Endothelial cell of umbilical vein (primary cell): ENCODE measurements at regions not wholly inside any gene's neighbourhood (a gene's known extent, or its start where the extent isn't known, plus 50 kb on each side); places are given as distances from the start of the nearest gene placed in this dataset.

Experiments
- BruUV-seq: library from RNA; stranded (reverse); fragments of 400-500 nt; replicated peaks from 2 replicates; lab custom pipeline; 2021; lab: Mats Ljungman, UMichigan
- CTCF ChIA-PET: fragments of 300-600, 350-600 bp; sonication (Branson Sonifier 250); formaldehyde crosslinking; loops from one replicate; lab custom pipeline; 2021; ENCODE audit warnings: antibody characterized with exemption, inconsistent platforms; lab: Charles Lee
- POLR2A ChIA-PET: fragments of 300-600, 350-600 bp; sonication (Branson Sonifier 250); formaldehyde crosslinking; loops from one replicate; lab custom pipeline; 2021; ENCODE audit warnings: antibody characterized with exemption, inconsistent platforms; lab: Charles Lee
- DNase-seq: peaks from one replicate; pipeline ENCODE4 v3.0.0-alpha.2; 2011; ENCODE audit warnings: low read depth, low spot score
- FAIRE-seq: peaks from 2 replicates; lab custom pipeline; 2011; peaks lifted over from hg19 to GRCh38; lab: Jason Lieb, UNC
- H2AFZ ChIP-seq: 2 replicates; pipeline ENCODE4 v1.6.0; 2012; ENCODE audit warnings: low read depth, low read length, control low read depth, inconsistent platforms
- H3K27ac ChIP-seq: 2 replicates; pipeline ENCODE4 v1.5.1; 2011; ENCODE audit warnings: low read depth, mild to moderate bottlenecking, control low read depth, low read length, moderate library complexity; ENCODE audit not compliant: insufficient read depth
- H3K27me3 ChIP-seq, 2 experiments: 2 replicates each; pipeline versions ENCODE4 v1.6.0 to v1.6.1; 2011; ENCODE audit warnings: low read length in 2 of 2, mixed read lengths in 1 of 2; ENCODE audit not compliant: control insufficient read depth in 2 of 2, insufficient read depth in 2 of 2
- H3K36me3 ChIP-seq, 2 experiments: 2 replicates in 1 of 2; 3 replicates in 1 of 2; pipeline ENCODE4 v1.5.1; 2011; ENCODE audit warnings: low read length in 2 of 2, mild to moderate bottlenecking in 1 of 2, moderate library complexity in 1 of 2; ENCODE audit not compliant: control insufficient read depth in 2 of 2, insufficient read depth in 2 of 2; ENCODE audit errors: extremely low read depth in 1 of 2
- H3K4me1 ChIP-seq: 3 replicates; pipeline ENCODE4 v1.5.1; 2011; ENCODE audit warnings: mild to moderate bottlenecking, low read length; ENCODE audit not compliant: control insufficient read depth, insufficient read depth; ENCODE audit errors: extremely low read depth
- H3K4me2 ChIP-seq: 2 replicates; pipeline ENCODE4 v1.6.1; 2011; ENCODE audit warnings: low read length, control low read depth, mixed read lengths; ENCODE audit not compliant: insufficient read depth
- H3K4me3 ChIP-seq, 3 experiments: fragments of 200-600 bp in 1 of 3; sonication (generic), shearing (Covaris generic) in 1 of 3; replicated peaks in 1 of 3; 2 replicates each; pipeline ENCODE4 v1.5.1; 2011 to 2016; ENCODE audit warnings: control low read depth in 3 of 3, low read length in 3 of 3, mild to moderate bottlenecking in 2 of 3, inconsistent platforms in 1 of 3, low read depth in 1 of 3, moderate library complexity in 1 of 3; ENCODE audit not compliant: insufficient read depth in 1 of 3
- H3K79me2 ChIP-seq: 2 replicates; pipeline ENCODE4 v1.6.0; 2012; ENCODE audit warnings: low read length, inconsistent platforms; ENCODE audit not compliant: control insufficient read depth, insufficient read depth
- H3K9ac ChIP-seq: replicated peaks from 2 replicates; pipeline ENCODE3; 2011; ENCODE audit warnings: low read length, control low read depth; ENCODE audit not compliant: insufficient read depth; ENCODE audit errors: extremely low read depth
- H3K9me1 ChIP-seq: replicated peaks from 3 replicates; pipeline ENCODE4 v1.6.0; 2011; ENCODE audit warnings: mild to moderate bottlenecking, low read length; ENCODE audit not compliant: control insufficient read depth, insufficient read depth; ENCODE audit errors: extremely low read depth
- H3K9me3 ChIP-seq: replicated peaks from 2 replicates; pipeline ENCODE4 v1.5.1; 2012; ENCODE audit warnings: low read length, inconsistent platforms; ENCODE audit not compliant: control insufficient read depth, insufficient read depth
- H4K20me1 ChIP-seq: replicated peaks from 2 replicates; pipeline ENCODE3; 2011; ENCODE audit warnings: mild to moderate bottlenecking, low read length; ENCODE audit not compliant: control insufficient read depth, insufficient read depth; ENCODE audit errors: extremely low read depth
- EZH2 ChIP-seq: IDR thresholded peaks from 2 replicates; pipeline ENCODE4 v1.6.1; 2012; ENCODE audit warnings: borderline replicate concordance, low read depth, mild to moderate bottlenecking, moderate library complexity, low read length, inconsistent platforms; ENCODE audit not compliant: severe bottlenecking
- GATA2 ChIP-seq: IDR thresholded peaks from 2 replicates; pipeline ENCODE4 v1.7.0; 2011; ENCODE audit warnings: low read depth, mild to moderate bottlenecking, moderate library complexity, mixed read lengths, low read length; ENCODE audit not compliant: insufficient read length, insufficient read depth
- JUN ChIP-seq: IDR thresholded peaks from 2 replicates; pipeline ENCODE4 v1.6.1; 2011; ENCODE audit warnings: borderline replicate concordance, low read depth; ENCODE audit not compliant: insufficient read length, insufficient read depth
- POLR2AphosphoS5 ChIP-seq: IDR thresholded peaks from 2 replicates; pipeline ENCODE4 v1.6.1; 2012; ENCODE audit warnings: low read depth, mild to moderate bottlenecking, control low read depth, low read length, moderate library complexity; ENCODE audit not compliant: insufficient read depth
- dilution Hi-C: fragments of 300-500 bp; cut with MboI; formaldehyde crosslinking; loops from one replicate; pipeline ENCODE4 v1.15.0; 2019; ENCODE audit warnings: low sequenced_read_pairs; ENCODE audit not compliant: extremely low pct_ligation_motif_present
- intact Hi-C: fragments of 100-400 bp; cut with micrococcal nuclease; formaldehyde crosslinking; loops from one replicate; pipeline ENCODE4 v1.10.0; 2022

DNA sequence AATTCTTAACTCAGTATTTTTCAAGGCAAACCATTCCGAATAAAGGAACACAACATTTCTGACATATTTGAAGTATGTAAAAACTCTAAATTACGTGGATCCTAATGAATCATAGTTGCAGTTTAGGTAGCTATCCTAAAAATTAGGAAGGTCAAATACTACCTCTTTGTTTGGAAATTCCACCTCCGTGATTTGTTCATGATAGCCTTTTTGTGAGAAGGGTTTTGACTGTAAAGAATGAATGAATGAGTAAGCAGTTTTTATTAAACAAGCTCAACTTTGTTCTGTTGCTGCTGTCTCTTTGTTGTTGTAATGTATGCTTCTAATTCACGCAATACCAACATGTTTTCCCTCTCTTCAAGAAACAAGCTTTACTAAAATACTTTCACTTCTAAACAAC, 840.4 kb downstream of the USP25 start:
- Histone ChIP-seq H3K27me3 (no peaks in the 10 kb centered on the region), H3K79me2 (no peaks in the 10 kb centered on the region), H3K27ac (no peak overlapping the region), H4K20me1 (no peaks in the 10 kb centered on the region), H3K9me1 (no peaks in the 10 kb centered on the region), H3K4me2 (no peak overlapping the region), H3K9ac (no peak overlapping the region), H2AFZ (no peak overlapping the region), H3K4me1 (peaks cover 18% of the 10 kb centered on the region), H3K4me3 (no peak overlapping the region), H3K9me3 (no peaks in the 10 kb centered on the region), H3K36me3 (no peaks in the 10 kb centered on the region)
- dilution Hi-C loops, result no loop called here
- no TSS peak for BruUV-seq
- FAIRE-seq (no peak), DNase-seq (no peak)
- ChIA-PET POLR2A (no interaction called here), CTCF (interaction anchor here (0.8 kb wide), 1 partner anchor 39 kb away, joined by 3 read pairs; no protein-coding TSS in a partner anchor)
- TF ChIP-seq JUN (no peak), EZH2 (no peak), POLR2AphosphoS5 (no peak)
- intact Hi-C loops, result no loop called here

DNA sequence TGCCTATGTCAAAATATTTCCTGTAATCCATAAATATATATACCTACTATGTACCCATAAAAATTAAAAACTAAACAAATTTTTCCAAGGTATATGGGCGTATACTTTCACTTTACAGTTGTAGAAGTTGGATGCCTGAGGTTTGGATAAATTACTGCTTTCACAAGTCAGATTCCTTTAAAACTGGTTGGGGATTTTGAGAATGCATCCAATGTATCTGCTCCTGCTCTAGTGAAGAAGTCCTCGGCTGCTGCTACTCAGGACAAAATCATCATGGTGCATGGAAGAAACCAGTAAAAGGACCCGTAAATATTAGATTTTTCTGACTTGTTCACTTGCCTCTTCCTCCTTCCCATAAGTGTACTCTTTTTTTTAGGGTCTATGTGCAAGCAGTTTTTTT, 841.1 kb downstream of the USP25 start:
- Histone ChIP-seq H4K20me1 (no peaks in the 10 kb centered on the region), H3K79me2 (no peaks in the 10 kb centered on the region), H3K27me3 (no peaks in the 10 kb centered on the region), H3K4me1 (peaks cover 18% of the 10 kb centered on the region), H3K9me1 (no peaks in the 10 kb centered on the region), H2AFZ (no peak overlapping the region), H3K36me3 (no peaks in the 10 kb centered on the region), H3K9me3 (no peaks in the 10 kb centered on the region), H3K4me3 (no peak overlapping the region), H3K4me2 (no peak overlapping the region), H3K9ac (no peak overlapping the region), H3K27ac (no peak overlapping the region)
- DNase-seq, result no peak
- ChIA-PET POLR2A (no interaction called here), CTCF (interaction anchor here (0.8 kb wide), 1 partner anchor 39 kb away, joined by 3 read pairs; no protein-coding TSS in a partner anchor)
- dilution Hi-C loops, result no loop called here
- FAIRE-seq, result no peak
- no TSS peak for BruUV-seq
- no peak for TF ChIP-seq GATA2
- intact Hi-C loops, result no loop called here
